Lung (tissue), 11 donors: ENCODE measurements at regions not wholly inside any gene's neighbourhood (a gene's known extent, or its start where the extent isn't known, plus 50 kb on each side); places are given as distances from the start of the nearest gene placed in this dataset.
A peak's percentile ranks its signal among the peaks of the same experiment; 100 is the strongest.

Source experiments
- ATAC-seq: fragments of 200-7000 bp; cut with Tn5 transposase; one replicate; pipeline ENCODE4 v1.9.1; 2020; ENCODE audit warnings: moderate number of reproducible peaks; ENCODE audit not compliant: insufficient read depth, low FRiP score
- DNase-seq, 3 donors: peaks; one replicate each; pipeline ENCODE4 v3.0.0-alpha.2; 2013 to 2017
- H3K27ac ChIP-seq, 2 donors: one replicate each; pipeline ENCODE4 v1.5.1; 2013; ENCODE audit warnings: mild to moderate bottlenecking in 2 of 2, moderate library complexity in 2 of 2, control low read depth in 1 of 2, inconsistent platforms in 1 of 2, low read depth in 1 of 2, low read length in 1 of 2
- H3K27me3 ChIP-seq, 3 donors: one replicate each; pipeline ENCODE4 v1.5.1; 2013; ENCODE audit warnings: low read length in 2 of 3; ENCODE audit not compliant: control insufficient read depth in 3 of 3, insufficient read depth in 3 of 3
- H3K36me3 ChIP-seq, 4 donors: one replicate each; pipeline ENCODE4 v1.5.1; 2013; ENCODE audit warnings: low read length in 4 of 4, mild to moderate bottlenecking in 1 of 4, moderate library complexity in 1 of 4; ENCODE audit not compliant: control insufficient read depth in 4 of 4, insufficient read depth in 4 of 4
- H3K4me1 ChIP-seq, 5 donors: one replicate each; pipeline ENCODE4 v1.5.1; 2013; ENCODE audit warnings: low read length in 5 of 5, mild to moderate bottlenecking in 2 of 5, moderate library complexity in 1 of 5; ENCODE audit not compliant: control insufficient read depth in 5 of 5, insufficient read depth in 5 of 5
- H3K4me3 ChIP-seq: one replicate; pipeline ENCODE4 v1.5.1; 2013; ENCODE audit warnings: mild to moderate bottlenecking, control low read depth, moderate library complexity
- H3K9ac ChIP-seq, 2 donors: one replicate each; pipeline ENCODE4 v1.5.1; 2013; ENCODE audit warnings: low read length in 2 of 2, control low read depth in 1 of 2; ENCODE audit not compliant: insufficient read depth in 1 of 2
- H3K9me3 ChIP-seq, 4 donors: one replicate each; pipeline ENCODE4 v1.5.1; 2013; ENCODE audit warnings: low read length in 3 of 4, mild to moderate bottlenecking in 1 of 4, moderate library complexity in 1 of 4; ENCODE audit not compliant: control insufficient read depth in 4 of 4, insufficient read depth in 3 of 4
- CTCF ChIP-seq: IDR thresholded peaks from 2 replicates; pipeline ENCODE4 v1.5.1; 2012; ENCODE audit warnings: mild to moderate bottlenecking; ENCODE audit errors: control extremely low read depth, extremely low read depth
- WGBS, 2 donors: extraction: QIAGEN DNeasy Blood & Tissue Kit; methylation state at CpG; one replicate each; pipeline ENCODE4 v1.1.7; 2013; 5-methylcytosine and 5-hydroxymethylcytosine counted together
- donor health status: control.
- donor health status: control.
- donor health status: Bipolar disorder and iron deficiency.
- donor health status: healthy.
- donor health status: DM: yes; HTN: yes; CAD: no.

- Histone ChIP-seq H3K4me1 (peaks cover 0 to 3% (median 0%) of the 10 kb centered on the region in 5 donors), H3K27ac (no peak overlapping the region), H3K9ac (no peak overlapping the region), H3K9me3 (no peaks in the 10 kb centered on the region), H3K4me3 (no peak overlapping the region), H3K27me3 (no peaks in the 10 kb centered on the region), H3K36me3 (no peaks in the 10 kb centered on the region)
- 65 to 79% methylated on average over 4 of the region's 4 CpGs for WGBS, 2 donors
- DNase-seq (no peak), ATAC-seq (no peak)
- TF ChIP-seq CTCF: no peak
Observed at GRCh38 chr1:60818969-60819701, 263.2 kb upstream of the NFIA start.

GRCh38 chr1:60813071-60813470 is 269.3 kb upstream of the NFIA start:
- ATAC-seq: no peak
- 80 to 87% methylated on average over 3 of the region's 3 CpGs for WGBS, 2 donors

GRCh38 chr1:60809204-60809980 is 273.0 kb upstream of the NFIA start:
- H3K27ac ChIP-seq: no peak overlapping the region
- no peak for TF ChIP-seq CTCF
- 67 to 80% methylated on average over 8 of the region's 8 CpGs for WGBS, 2 donors
- ATAC-seq (no peak), DNase-seq (peak in 1 of 3 donors; percentile 32)
- peaks cover 0 to 6% (median 2%) of the 10 kb centered on the region in 4 donors for H3K9me3 ChIP-seq
- no peak overlapping the region for H3K9ac ChIP-seq
- no peak overlapping the region for H3K4me3 ChIP-seq
- no peaks in the 10 kb centered on the region for H3K36me3 ChIP-seq
- peaks cover 0 to 3% (median 0%) of the 10 kb centered on the region in 5 donors for H3K4me1 ChIP-seq
- no peaks in the 10 kb centered on the region for H3K27me3 ChIP-seq

More at GRCh38 chr1:60813071-60813470, 269.3 kb upstream of the NFIA start:
- peaks cover 0 to 4% (median 0%) of the 10 kb centered on the region in 5 donors for H3K4me1 ChIP-seq
- no peak overlapping the region for H3K9ac ChIP-seq
- no peak for DNase-seq
- TF ChIP-seq CTCF: no peak
- no peaks in the 10 kb centered on the region for H3K27me3 ChIP-seq
- no peaks in the 10 kb centered on the region for H3K36me3 ChIP-seq
- no peak overlapping the region for H3K27ac ChIP-seq
- H3K4me3 ChIP-seq: no peak overlapping the region
- no peaks in the 10 kb centered on the region for H3K9me3 ChIP-seq
